Stimulated activated CD4-positive, alpha-beta T cell treated with anti-CD3 and anti-CD28 coated beads, TNF-alpha, amount 100 ng/mL, for 1 hour (primary cell): ENCODE measurements at regions not wholly inside any gene's neighbourhood (a gene's known extent, or its start where the extent isn't known, plus 50 kb on each side); places are given as distances from the start of the nearest gene placed in this dataset.
"Not testable (repeated sequence)": the region's sequence is repeated elsewhere in the genome, so short reads cannot be mapped to it uniquely, and the experiment has no call there.

Experiments used
- DNase-seq, 3 donors: peaks; one replicate each; pipeline ENCODE4 v3.0.0-alpha.2; 2020; ENCODE audit warnings: low read depth in 3 of 3, low spot score in 1 of 3

GRCh38 chr13:104532132-104532531, 1465.9 kb upstream of the SLC10A2 start:
- DNase-seq, result no peak

- DNase-seq, result no peak
Measured at GRCh38 chr13:104530741-104531140, 1464.5 kb upstream of the SLC10A2 start.

GRCh38 chr13:104526561-104526960, 1460.3 kb upstream of the SLC10A2 start:
- DNase-seq, result no peak

GRCh38 chr13:104525467-104525866, 1459.2 kb upstream of the SLC10A2 start:
- DNase-seq, result no peak

- DNase-seq, result no peak
Measured at GRCh38 chr13:104522235-104523072, 1456.2 kb upstream of the SLC10A2 start.

- no peak for DNase-seq
Measured at GRCh38 chr13:104510422-104510821, 1444.2 kb upstream of the SLC10A2 start.

GRCh38 chr13:104493502-104493901, 1427.3 kb upstream of the SLC10A2 start:
- not testable (repeated sequence) for DNase-seq

GRCh38 chr13:104491916-104492315, 1425.7 kb upstream of the SLC10A2 start:
- no peak for DNase-seq

GRCh38 chr13:104487006-104487405, 1420.8 kb upstream of the SLC10A2 start:
- no peak for DNase-seq

GRCh38 chr13:104485571-104485970, 1419.4 kb upstream of the SLC10A2 start:
- no peak for DNase-seq

GRCh38 chr13:104483631-104484030, 1417.4 kb upstream of the SLC10A2 start:
- DNase-seq, result no peak

GRCh38 chr13:104477261-104477660, 1411.0 kb upstream of the SLC10A2 start:
- no peak for DNase-seq

GRCh38 chr13:104473936-104474335, 1407.7 kb upstream of the SLC10A2 start:
- no peak for DNase-seq

- DNase-seq, result no peak
Measured at GRCh38 chr13:104466016-104466415, 1399.8 kb upstream of the SLC10A2 start.

- no peak for DNase-seq
Measured at GRCh38 chr13:104461049-104461448, 1394.8 kb upstream of the SLC10A2 start.

GRCh38 chr13:104460554-104460953, 1394.3 kb upstream of the SLC10A2 start:
- DNase-seq, result no peak

GRCh38 chr13:104450006-104450405, 1383.8 kb upstream of the SLC10A2 start:
- DNase-seq, result no peak

- no peak for DNase-seq
Measured at GRCh38 chr13:104447348-104447747, 1381.1 kb upstream of the SLC10A2 start.

GRCh38 chr13:104442536-104442935, 1376.3 kb upstream of the SLC10A2 start:
- no peak for DNase-seq

GRCh38 chr13:104436555-104436954, 1370.3 kb upstream of the SLC10A2 start:
- DNase-seq, result no peak

GRCh38 chr13:104431895-104432294, 1365.7 kb upstream of the SLC10A2 start:
- no peak for DNase-seq

- no peak for DNase-seq
Measured at GRCh38 chr13:104426435-104426834, 1360.2 kb upstream of the SLC10A2 start.

- no peak for DNase-seq
Measured at GRCh38 chr13:104422668-104423067, 1356.5 kb upstream of the SLC10A2 start.
